ENCODE measurements at regions not wholly inside any gene's neighbourhood (a gene's known extent, or its start where the extent isn't known, plus 50 kb on each side); places are given as distances from the start of the nearest gene placed in this dataset.

DNA sequence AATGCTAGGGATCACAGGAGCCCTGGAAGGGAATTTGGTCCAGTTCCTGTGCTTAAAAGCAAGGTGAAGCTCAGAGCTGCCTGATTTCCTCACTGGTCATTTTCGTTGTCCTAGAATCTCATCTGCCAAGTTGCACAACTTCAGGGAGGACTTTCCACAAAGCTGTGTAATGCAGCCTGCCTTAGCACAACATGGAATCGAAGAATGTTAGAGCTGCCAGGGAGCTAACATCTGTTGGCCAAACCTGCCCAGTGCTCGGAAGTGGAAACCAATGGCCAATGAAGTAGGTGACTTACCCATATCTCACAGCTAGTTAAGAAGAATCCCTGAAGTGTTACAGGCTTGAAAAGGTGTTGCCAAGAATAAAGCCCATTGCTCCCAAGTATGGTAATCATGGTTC lies 79.9 kb upstream of the SSTR1 start:
- no TSS peak for BruUV-seq (replicated peaks)
- TF ChIP-seq CTCF (IDR thresholded peaks at IDR 0.05), result no peak
- no peak for TF ChIP-seq REST (IDR thresholded peaks at IDR 0.05; ENCODE audit: insufficient read depth in 1 of 2, low read depth in 2 of 2, low read length in 1 of 2)
- no peak for TF ChIP-seq TCF7L2 (IDR thresholded peaks at IDR 0.05; ENCODE audit: low read depth, low read length)
- no peak for TF ChIP-seq SIN3A (IDR thresholded peaks at IDR 0.05; ENCODE audit: borderline replicate concordance, insufficient read depth, low read depth, low read length)
- no peak for TF ChIP-seq POLR2AphosphoS5 (IDR thresholded peaks at IDR 0.05; ENCODE audit: low read depth, low read length)
- Histone ChIP-seq H3K27me3 (ENCODE audit: control insufficient read depth, insufficient read depth, low read length) (no peaks in the 10 kb centered on the region), H3K36me3 (ENCODE audit: control insufficient read depth, insufficient read depth, low read length) (no peaks in the 10 kb centered on the region), H3K4me1 (ENCODE audit: control insufficient read depth, insufficient read depth, low read length) (no peaks in the 10 kb centered on the region), H3K4me3 (ENCODE audit: low read depth in 2 of 2, low read length in 2 of 2) (no peak overlapping the region), H3K27ac (ENCODE audit: low read length) (no peak overlapping the region), H3K9me3 (ENCODE audit: control insufficient read depth, insufficient read depth, low read depth, low read length) (no peaks in the 10 kb centered on the region)
- intact Hi-C loops (cut with micrococcal nuclease; ENCODE audit: unreplicated experiment), result no loop called here
- no peak for ATAC-seq
- ChIA-PET POLR2A (no interaction called here), CTCF (no interaction called here)
- no peak for DNase-seq (ENCODE audit: low read depth, low spot score)
- in situ Hi-C loops (cut with HindIII; ENCODE audit: low pct_unique_long_range_greater_than_20kb, low sequenced_read_pairs), result no loop called here

DNA sequence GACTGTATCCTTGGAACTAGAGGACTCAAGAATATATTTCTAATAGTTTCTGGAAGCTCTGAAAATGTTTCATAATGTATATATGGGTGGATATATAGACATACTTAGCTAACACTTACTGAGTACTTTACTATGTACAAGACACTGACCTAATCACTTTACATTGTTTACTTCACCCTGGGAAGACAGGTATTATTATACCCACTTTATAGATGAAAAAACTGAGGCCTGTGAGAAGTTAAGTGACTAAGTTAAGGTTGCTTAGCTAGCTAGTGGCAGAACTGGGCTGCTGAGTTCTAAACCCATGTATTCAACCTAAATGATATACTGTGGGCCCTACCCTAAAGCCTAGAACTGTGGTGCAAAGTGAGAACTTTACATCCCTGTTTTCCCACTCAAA lies 79.1 kb upstream of the SSTR1 start:
- Histone ChIP-seq H3K9me3 (ENCODE audit: control insufficient read depth, insufficient read depth, low read depth, low read length) (no peaks in the 10 kb centered on the region), H3K27ac (ENCODE audit: low read length) (no peak overlapping the region), H3K36me3 (ENCODE audit: control insufficient read depth, insufficient read depth, low read length) (no peaks in the 10 kb centered on the region), H3K27me3 (ENCODE audit: control insufficient read depth, insufficient read depth, low read length) (no peaks in the 10 kb centered on the region), H3K4me3 (ENCODE audit: low read depth in 2 of 2, low read length in 2 of 2) (no peak overlapping the region), H3K4me1 (ENCODE audit: control insufficient read depth, insufficient read depth, low read length) (no peaks in the 10 kb centered on the region)
- intact Hi-C loops (cut with micrococcal nuclease; ENCODE audit: unreplicated experiment) (no loop called here), in situ Hi-C loops (cut with HindIII; ENCODE audit: low pct_unique_long_range_greater_than_20kb, low sequenced_read_pairs) (no loop called here)
- CTCF ChIA-PET, result no interaction called here
- ATAC-seq (no peak), DNase-seq (ENCODE audit: low read depth, low spot score) (no peak)
- no peak for TF ChIP-seq TCF7L2 (IDR thresholded peaks at IDR 0.05; ENCODE audit: low read depth, low read length)
- TF ChIP-seq CTCF (IDR thresholded peaks at IDR 0.05), result no peak
- no peak for TF ChIP-seq POLR2AphosphoS5 (IDR thresholded peaks at IDR 0.05; ENCODE audit: low read depth, low read length)
- TF ChIP-seq REST (IDR thresholded peaks at IDR 0.05; ENCODE audit: insufficient read depth in 1 of 2, low read depth in 2 of 2, low read length in 1 of 2), result no peak
- TF ChIP-seq SIN3A (IDR thresholded peaks at IDR 0.05; ENCODE audit: borderline replicate concordance, insufficient read depth, low read depth, low read length), result no peak
- no TSS peak for BruUV-seq (replicated peaks)
- POLR2A ChIA-PET, result no interaction called here
